GM20000 (cell line): ENCODE measurements at regions not wholly inside any gene's neighbourhood (a gene's known extent, or its start where the extent isn't known, plus 50 kb on each side); places are given as distances from the start of the nearest gene placed in this dataset.
"Not testable (repeated sequence)": the region's sequence is repeated elsewhere in the genome, so short reads cannot be mapped to it uniquely, and the experiment has no call there.

Source experiments
- DNase-seq: peaks from one replicate; pipeline ENCODE4 v3.0.0; 2012; ENCODE audit warnings: low spot score
- CTCF ChIP-seq: IDR thresholded peaks from 2 replicates; pipeline ENCODE4 v1.5.1; 2012; ENCODE audit warnings: mild to moderate bottlenecking, control low read depth; ENCODE audit errors: extremely low read depth, missing control alignments

- no peak for TF ChIP-seq CTCF
- DNase-seq, result no peak
Observed at GRCh38 chr16:60107437-60107836, 1373.3 kb upstream of the GOT2 start.

- TF ChIP-seq CTCF, result no peak
- DNase-seq, result no peak
Observed at GRCh38 chr16:60100371-60100770, 1366.3 kb upstream of the GOT2 start.

- no peak for TF ChIP-seq CTCF
- no peak for DNase-seq
Observed at GRCh38 chr16:60091529-60091928, 1357.4 kb upstream of the GOT2 start.

- DNase-seq, result no peak
- no peak for TF ChIP-seq CTCF
Observed at GRCh38 chr16:60091071-60091470, 1357.0 kb upstream of the GOT2 start.

GRCh38 chr16:60087530-60087929, 1353.4 kb upstream of the GOT2 start:
- DNase-seq, result no peak
- no peak for TF ChIP-seq CTCF

- DNase-seq, result not testable (repeated sequence)
Observed at GRCh38 chr16:60078819-60079218, 1344.7 kb upstream of the GOT2 start.

GRCh38 chr16:60077861-60078260, 1343.7 kb upstream of the GOT2 start:
- no peak for TF ChIP-seq CTCF
- no peak for DNase-seq

GRCh38 chr16:60074378-60074777, 1340.3 kb upstream of the GOT2 start:
- DNase-seq, result no peak
- TF ChIP-seq CTCF, result no peak
